OCI-LY3 (cell line): ENCODE measurements at regions not wholly inside any gene's neighbourhood (a gene's known extent, or its start where the extent isn't known, plus 50 kb on each side); places are given as distances from the start of the nearest gene placed in this dataset.

Experiments
- EZH2phosphoT487 ChIP-seq: fragments of 200-600 bp; shearing (Covaris generic); IDR thresholded peaks from 2 replicates; pipeline ENCODE4 v1.6.1; 2018; ENCODE audit warnings: antibody characterized with exemption, mixed run types, low read depth
- TF ChIP-seq, protein P1 (sequence below): fragments of 200-600, 300-600 bp; sonication (generic); IDR thresholded peaks from 2 replicates; pipeline ENCODE4 v1.5.1; 2014; ENCODE audit warnings: antibody characterized with exemption, low read length, low read depth

DNA sequence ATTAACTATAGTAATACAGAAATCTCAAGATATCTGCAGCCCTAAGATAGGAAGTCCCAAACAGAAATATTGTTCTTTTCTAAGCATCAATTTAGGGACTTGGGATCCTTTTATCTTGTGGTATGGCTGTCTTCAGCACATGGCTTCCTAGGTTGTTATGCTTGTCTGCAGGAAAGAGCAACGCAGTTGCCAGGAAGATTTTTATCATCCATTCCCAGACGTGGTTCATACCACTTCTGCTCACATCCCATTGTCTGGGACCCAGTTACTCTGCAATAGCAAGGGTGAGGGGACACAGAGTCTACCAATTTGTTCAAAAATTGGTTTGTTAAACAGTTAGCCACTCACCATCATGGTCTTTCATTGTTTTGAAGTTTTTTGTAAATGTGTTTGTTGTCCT lies 85.6 kb upstream of the RXFP2 start:
- TF ChIP-seq, protein P1, sequence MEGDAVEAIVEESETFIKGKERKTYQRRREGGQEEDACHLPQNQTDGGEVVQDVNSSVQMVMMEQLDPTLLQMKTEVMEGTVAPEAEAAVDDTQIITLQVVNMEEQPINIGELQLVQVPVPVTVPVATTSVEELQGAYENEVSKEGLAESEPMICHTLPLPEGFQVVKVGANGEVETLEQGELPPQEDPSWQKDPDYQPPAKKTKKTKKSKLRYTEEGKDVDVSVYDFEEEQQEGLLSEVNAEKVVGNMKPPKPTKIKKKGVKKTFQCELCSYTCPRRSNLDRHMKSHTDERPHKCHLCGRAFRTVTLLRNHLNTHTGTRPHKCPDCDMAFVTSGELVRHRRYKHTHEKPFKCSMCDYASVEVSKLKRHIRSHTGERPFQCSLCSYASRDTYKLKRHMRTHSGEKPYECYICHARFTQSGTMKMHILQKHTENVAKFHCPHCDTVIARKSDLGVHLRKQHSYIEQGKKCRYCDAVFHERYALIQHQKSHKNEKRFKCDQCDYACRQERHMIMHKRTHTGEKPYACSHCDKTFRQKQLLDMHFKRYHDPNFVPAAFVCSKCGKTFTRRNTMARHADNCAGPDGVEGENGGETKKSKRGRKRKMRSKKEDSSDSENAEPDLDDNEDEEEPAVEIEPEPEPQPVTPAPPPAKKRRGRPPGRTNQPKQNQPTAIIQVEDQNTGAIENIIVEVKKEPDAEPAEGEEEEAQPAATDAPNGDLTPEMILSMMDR: no peak
- TF ChIP-seq EZH2phosphoT487: no peak
